Immature natural killer cell (primary cell): ENCODE measurements at regions not wholly inside any gene's neighbourhood (a gene's known extent, or its start where the extent isn't known, plus 50 kb on each side); places are given as distances from the start of the nearest gene placed in this dataset.

ENCODE experiments used
- DNase-seq, 3 donors: peaks; one replicate each; pipeline ENCODE4 v3.0.0; 2022; ENCODE audit warnings: mixed read lengths in 1 of 3
- H3K27ac Mint-ChIP-seq, 6 donors: one replicate each; pipeline ENCODE4 v1.8.0; 2020; ENCODE audit warnings: mixed read lengths in 6 of 6, mild to moderate bottlenecking in 5 of 6, inconsistent platforms in 4 of 6, moderate library complexity in 3 of 6
- H3K27me3 Mint-ChIP-seq, 3 donors: one replicate each; pipeline ENCODE4 v1.8.0; 2020 to 2021; ENCODE audit warnings: low read depth in 3 of 3, mild to moderate bottlenecking in 3 of 3, mixed read lengths in 3 of 3, moderate library complexity in 3 of 3, inconsistent platforms in 1 of 3
- H3K36me3 Mint-ChIP-seq, 3 donors: one replicate each; pipeline ENCODE4 v1.8.0; 2020; ENCODE audit warnings: mixed read lengths in 3 of 3, inconsistent platforms in 2 of 3, mild to moderate bottlenecking in 2 of 3
- H3K4me1 Mint-ChIP-seq, 2 donors: one replicate each; pipeline ENCODE4 v1.8.0; 2020; ENCODE audit warnings: inconsistent platforms in 2 of 2, mild to moderate bottlenecking in 2 of 2, mixed read lengths in 2 of 2, moderate library complexity in 1 of 2
- H3K4me3 Mint-ChIP-seq, 5 donors: one replicate each; pipeline ENCODE4 v1.8.0; 2020; ENCODE audit warnings: mild to moderate bottlenecking in 5 of 5, mixed read lengths in 5 of 5, inconsistent platforms in 3 of 5, moderate library complexity in 3 of 5
- H3K9me3 Mint-ChIP-seq, 6 donors: one replicate each; pipeline ENCODE4 v1.8.0; 2020; ENCODE audit warnings: mild to moderate bottlenecking in 6 of 6, mixed read lengths in 6 of 6, inconsistent platforms in 4 of 6, moderate library complexity in 3 of 6

GRCh38 chr6:133185731-133186130 lies 55.4 kb upstream of the EYA4 start:
- Mint-ChIP-seq H3K27me3 (peaks cover 0 to 3% (median 0%) of the 10 kb centered on the region in 3 donors), H3K27ac (no peak overlapping the region), H3K36me3 (no peaks in the 10 kb centered on the region), H3K9me3 (no peaks in the 10 kb centered on the region), H3K4me3 (no peak overlapping the region), H3K4me1 (no peaks in the 10 kb centered on the region)
- DNase-seq: no peak

GRCh38 chr6:133187114-133187513 lies 54.0 kb upstream of the EYA4 start:
- H3K27me3 Mint-ChIP-seq: peaks cover 2 to 3% (median 3%) of the 10 kb centered on the region in 3 donors
- H3K4me1 Mint-ChIP-seq: no peaks in the 10 kb centered on the region
- H3K4me3 Mint-ChIP-seq: no peak overlapping the region
- H3K9me3 Mint-ChIP-seq: peaks cover 0 to 2% (median 0%) of the 10 kb centered on the region in 6 donors
- no peak for DNase-seq
- no peaks in the 10 kb centered on the region for H3K36me3 Mint-ChIP-seq
- no peak overlapping the region for H3K27ac Mint-ChIP-seq

- Mint-ChIP-seq H3K4me1 (no peaks in the 10 kb centered on the region), H3K9me3 (peaks cover 0 to 3% (median 0%) of the 10 kb centered on the region in 6 donors), H3K27me3 (peaks cover 0 to 3% (median 2%) of the 10 kb centered on the region in 3 donors), H3K36me3 (no peaks in the 10 kb centered on the region), H3K27ac (no peak overlapping the region), H3K4me3 (no peak overlapping the region)
- DNase-seq: no peak
Observed at GRCh38 chr6:133187657-133188453, 53.3 kb upstream of the EYA4 start.

GRCh38 chr6:133190912-133191311 lies 50.2 kb upstream of the EYA4 start:
- no peak for DNase-seq
- Mint-ChIP-seq H3K4me3 (no peak overlapping the region), H3K4me1 (no peaks in the 10 kb centered on the region), H3K27ac (no peak overlapping the region), H3K27me3 (peaks cover 0 to 3% (median 2%) of the 10 kb centered on the region in 3 donors), H3K36me3 (no peaks in the 10 kb centered on the region), H3K9me3 (peaks cover 0 to 3% (median 0%) of the 10 kb centered on the region in 6 donors)

- H3K4me1 Mint-ChIP-seq: no peaks in the 10 kb centered on the region
- H3K4me3 Mint-ChIP-seq: no peak overlapping the region
- no peak overlapping the region for H3K27ac Mint-ChIP-seq
- peaks cover 0 to 3% (median 0%) of the 10 kb centered on the region in 6 donors for H3K9me3 Mint-ChIP-seq
- DNase-seq: no peak
- peaks cover 0 to 3% (median 2%) of the 10 kb centered on the region in 3 donors for H3K27me3 Mint-ChIP-seq
- no peaks in the 10 kb centered on the region for H3K36me3 Mint-ChIP-seq
Observed at GRCh38 chr6:133191323-133191722, 49.8 kb upstream of the EYA4 start.
